GM04504 (cell line): ENCODE measurements at regions not wholly inside any gene's neighbourhood (a gene's known extent, or its start where the extent isn't known, plus 50 kb on each side); places are given as distances from the start of the nearest gene placed in this dataset.
"Not testable (repeated sequence)": the region's sequence is repeated elsewhere in the genome, so short reads cannot be mapped to it uniquely, and the experiment has no call there.

Source experiments
- DNase-seq: peaks from one replicate; pipeline ENCODE4 v3.0.0-alpha.2; 2012; ENCODE audit warnings: low read depth

DNA sequence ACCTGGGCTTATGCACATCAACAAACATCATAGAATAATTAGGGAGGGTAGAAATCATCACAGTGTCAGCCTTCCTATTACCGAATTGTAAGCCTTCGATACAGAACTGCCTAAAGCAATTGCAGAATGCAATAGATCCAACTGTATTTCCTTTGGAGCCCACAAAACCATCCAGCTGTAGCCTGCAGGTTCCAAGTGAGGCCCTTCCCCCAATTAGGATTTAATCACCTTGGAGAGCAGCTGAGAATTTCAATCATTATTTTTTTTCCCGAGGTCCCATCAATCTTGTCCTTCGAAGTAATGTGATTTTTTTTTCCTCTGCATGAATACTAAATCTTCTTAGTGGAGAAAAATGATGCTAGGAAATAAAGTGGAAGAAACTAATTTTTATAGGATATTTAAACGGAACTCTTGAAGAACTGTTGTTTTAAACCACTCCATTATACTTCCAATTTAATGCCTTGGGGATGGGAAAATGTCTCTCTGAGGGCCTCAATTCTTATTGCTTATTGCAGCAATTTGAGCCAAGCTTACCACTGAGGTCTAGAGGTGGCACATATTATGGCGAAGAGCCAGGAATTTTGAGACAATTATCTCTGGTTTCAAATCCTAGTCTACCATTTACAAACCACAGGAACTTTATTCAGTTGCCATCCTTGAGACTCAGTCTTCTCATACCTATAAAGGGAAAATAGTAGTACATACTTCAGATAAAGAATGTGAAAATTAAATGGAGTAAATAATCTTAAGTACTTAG lies 953.4 kb upstream of the IGFBP7 start:
- DNase-seq, result no peak

DNA sequence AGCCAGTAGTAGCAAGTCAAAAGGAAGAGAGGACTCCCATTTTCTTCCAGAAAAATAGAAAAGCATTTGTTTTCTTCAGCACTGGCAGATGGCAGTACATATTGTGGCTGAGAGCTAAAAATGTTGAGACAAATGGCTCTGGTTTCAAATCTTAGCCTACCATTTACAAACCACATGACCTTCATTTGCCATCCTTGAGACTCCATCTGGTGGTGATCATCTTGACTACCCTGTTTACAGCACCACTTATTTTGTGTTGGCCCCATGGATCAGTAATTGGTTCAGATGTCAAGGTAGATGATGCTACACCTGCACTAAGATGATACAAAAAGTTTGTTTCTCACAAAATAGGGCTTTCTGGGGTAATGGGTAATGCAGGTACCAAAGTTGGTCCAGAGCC lies 951.8 kb upstream of the IGFBP7 start:
- no peak for DNase-seq

DNA sequence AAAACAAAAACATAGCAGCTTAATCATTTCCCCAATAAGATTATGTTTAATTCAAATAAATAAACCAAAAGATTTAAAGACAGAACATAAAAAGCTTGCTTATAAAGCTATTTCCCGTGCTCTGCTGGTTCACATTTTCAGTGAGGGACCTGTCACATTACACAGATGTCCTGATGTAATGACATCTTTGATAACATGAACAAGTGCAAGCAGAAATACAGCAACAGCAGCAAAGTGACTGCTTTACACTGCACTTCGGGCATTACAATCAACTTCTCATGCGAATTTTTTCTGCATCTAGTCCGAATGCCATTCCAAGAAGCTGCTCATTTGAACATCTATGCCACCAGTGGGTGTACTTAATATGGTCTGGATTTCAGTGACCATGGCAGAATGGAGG lies 940.3 kb upstream of the IGFBP7 start:
- DNase-seq, result no peak

DNA sequence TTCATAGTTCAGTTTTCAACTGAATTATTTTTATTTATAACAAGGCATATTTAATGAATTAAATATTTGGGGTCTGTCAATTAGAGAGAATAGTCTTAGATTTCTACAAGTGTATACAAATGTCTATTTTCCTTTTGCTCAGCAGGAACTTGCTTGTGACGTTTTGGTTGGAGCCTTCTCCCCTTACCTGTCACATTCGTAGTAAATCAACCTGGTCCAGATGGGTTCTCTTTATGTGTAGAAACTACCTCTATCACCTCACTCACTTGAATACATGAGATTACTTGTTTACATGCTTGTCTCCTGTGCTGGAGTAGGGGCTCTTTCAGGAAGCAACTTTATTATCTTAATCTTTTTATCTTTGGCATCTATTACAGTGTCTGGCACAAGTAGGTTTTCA lies 938.3 kb upstream of the IGFBP7 start:
- no peak for DNase-seq

DNA sequence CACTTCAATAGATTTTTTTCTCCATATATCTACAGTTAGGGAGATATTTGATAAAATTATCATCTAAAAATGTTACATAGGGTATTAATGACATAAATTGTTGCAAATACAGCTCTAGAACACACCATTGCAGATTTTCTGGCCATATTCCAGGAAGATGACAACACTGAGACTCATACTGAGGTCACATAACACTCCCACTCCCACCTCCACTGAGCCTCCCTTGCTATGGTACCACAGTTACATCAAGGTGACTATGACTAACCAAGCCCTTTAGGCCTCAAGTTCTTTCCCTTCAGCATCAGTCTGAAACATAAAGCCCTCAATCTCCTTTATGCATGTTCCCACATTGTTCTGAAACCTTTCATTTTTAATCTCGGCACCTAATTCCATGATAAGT lies 932.0 kb upstream of the IGFBP7 start:
- DNase-seq, result no peak

DNA sequence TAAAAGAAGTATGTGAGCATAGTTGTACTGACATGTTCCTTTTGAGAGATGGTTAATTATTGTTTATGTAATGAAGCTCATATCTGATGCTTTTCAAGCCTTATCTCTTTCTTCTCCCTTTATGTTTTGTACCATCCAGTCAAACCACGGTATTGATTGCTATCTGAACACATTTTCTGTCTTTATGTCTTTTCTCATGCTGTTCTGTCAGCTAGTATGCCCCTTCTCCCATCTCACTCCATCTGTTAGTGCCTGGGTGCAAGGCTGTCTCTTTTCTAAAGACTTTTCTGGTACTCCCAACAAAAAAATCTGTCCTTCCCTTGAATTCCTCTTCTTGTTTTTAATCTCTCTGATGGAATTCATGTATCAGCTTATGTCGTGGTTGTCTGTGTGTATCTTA lies 883.8 kb upstream of the IGFBP7 start:
- no peak for DNase-seq

DNA sequence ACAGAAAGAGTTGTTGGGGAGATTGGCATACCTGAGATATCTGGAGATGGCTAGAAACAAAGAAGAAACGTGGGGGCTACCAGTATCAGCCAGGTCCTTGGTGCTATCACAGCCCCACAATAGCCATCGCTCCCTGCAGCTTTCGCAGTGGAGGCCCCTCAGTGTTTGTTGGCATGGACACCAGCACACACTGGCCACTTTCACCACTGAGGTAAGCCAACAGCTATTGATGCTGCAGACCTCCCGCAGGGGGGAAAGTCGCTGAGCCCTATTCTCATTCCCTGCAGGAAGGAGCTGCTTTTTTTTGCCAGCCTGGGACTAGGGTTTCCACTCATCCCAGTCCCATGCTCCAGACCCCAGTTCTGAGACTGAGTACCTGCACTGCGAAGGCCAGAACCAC lies 879.2 kb upstream of the IGFBP7 start:
- DNase-seq, result no peak

DNA sequence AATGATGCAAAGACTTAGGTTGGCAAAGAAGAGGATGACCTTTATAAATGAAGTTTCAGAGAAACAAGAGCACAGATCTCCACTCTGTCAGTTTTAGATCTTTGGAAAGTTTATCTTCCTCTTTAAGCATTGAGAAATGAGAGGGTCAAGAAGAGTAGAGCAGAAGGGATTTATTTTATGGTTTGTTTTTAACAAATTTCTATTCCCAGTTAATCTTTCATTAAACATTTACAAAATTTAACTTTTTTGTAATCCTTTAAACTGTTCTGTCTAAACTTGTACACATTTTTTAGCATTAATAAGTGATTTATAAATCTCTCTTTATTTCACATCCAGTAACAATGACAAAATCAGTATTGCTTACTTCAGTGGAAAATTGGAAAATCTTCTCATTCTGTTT lies 875.0 kb upstream of the IGFBP7 start:
- DNase-seq, result no peak

DNA sequence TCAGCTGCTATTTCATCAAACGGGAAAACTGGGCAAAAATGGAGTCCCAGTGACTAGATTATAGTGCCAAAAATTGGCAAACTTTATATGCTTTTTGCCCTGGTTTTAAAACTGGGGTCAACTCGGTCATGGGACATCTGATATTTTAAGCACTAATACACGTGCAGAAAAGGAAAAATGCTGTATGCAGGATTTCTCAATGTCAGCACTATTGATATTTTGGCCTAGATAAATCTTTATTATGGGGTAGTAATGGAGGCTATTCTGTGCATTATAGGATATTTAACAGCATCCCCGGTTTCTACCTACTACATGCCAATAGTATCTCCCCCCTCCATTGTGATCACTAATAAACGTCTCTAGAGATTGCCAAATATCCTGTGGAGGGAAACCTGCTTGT lies 870.9 kb upstream of the IGFBP7 start:
- DNase-seq, result no peak

DNA sequence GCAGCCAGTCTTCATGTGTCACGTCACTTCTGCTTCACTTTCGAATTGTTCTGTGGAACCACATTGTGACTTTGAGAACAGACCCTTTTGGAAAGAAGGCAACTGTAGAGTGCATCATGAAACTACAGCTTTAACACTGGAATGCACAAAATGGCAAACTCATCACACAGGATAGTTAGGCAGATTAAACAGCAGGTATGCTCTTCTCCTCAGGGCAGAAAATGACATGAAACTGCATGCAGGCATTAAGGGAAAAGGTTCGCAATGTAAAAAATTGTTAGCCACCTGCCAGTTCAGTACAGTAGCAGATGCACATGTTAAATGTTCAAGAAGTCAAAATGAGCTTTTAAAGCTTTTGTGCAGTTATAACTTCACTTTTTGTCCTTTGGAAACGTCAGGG lies 864.6 kb upstream of the IGFBP7 start:
- no peak for DNase-seq

DNA sequence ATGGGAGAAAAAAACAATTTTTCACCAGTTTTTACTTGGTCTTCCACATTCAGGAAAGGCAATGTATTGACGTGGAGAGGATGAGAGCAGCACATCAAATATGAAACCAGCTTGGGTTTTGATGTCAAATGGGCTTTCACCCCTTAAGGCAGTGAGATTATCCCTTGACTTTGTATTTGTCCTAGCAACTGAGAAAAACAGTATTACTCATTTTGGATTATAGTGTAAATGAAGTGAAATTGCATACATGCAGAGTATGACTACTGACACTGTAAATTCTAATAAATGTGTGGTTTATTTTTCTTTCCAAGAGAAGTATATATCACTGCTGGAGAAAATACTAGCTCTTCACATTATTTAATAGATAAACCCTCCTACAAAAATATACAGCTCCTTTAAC lies 863.6 kb upstream of the IGFBP7 start:
- DNase-seq, result no peak

DNA sequence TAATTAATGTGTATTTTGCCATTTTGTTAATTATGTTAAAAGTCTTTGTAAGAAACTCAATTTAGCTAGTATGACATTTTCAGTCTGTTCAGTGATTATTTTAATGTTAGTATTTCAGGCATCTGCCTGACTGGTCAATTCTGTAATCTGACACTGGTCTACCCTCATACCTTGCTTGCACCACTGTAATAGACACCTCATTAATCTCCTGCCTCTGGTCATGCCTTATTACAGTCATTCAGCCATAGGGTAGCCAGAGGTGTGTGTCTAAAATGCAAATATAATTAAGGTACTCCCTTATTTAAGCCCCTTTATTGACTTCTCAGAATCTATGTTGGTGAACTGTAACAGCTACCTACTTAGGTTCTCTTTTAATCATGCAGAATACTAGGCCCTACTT lies 861.1 kb upstream of the IGFBP7 start:
- DNase-seq, result no peak

DNA sequence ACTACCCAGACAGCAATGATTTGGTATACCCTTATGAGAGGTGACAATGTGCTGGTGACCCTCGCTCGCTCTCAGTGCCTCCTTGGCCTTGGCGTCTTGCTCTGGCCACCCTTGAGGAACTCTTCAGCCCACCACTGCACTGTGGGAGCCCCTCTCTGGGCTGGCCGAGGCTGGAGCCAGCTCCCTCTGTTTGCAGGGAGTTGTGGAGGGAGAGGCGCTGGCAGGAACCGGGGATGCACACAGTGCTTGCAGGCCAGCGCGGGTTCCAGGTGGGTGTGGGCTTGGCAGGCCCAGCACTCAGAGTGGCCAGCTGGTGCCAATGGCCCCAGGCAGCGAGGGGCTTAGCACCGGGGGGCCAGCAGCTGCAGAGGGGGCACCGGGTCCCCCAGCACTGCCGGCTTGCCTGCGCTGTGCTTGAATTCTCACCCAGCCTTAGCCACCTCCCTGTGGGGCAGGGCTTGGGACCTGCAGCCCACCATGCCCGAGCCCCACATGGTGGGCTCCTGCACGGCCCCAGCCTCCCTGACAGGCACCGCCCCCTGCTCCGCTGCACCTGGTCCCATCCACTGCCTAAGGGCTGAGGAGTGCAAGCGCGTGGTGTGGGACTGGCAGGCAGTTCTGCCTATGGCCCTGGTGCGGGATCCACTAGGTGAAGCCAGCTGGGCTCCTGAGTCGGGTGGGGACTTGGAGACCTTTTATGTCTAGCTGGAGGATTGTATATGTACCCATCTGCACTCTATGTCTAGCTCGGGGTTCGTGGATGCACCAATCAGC lies 857.0 kb upstream of the IGFBP7 start:
- DNase-seq, result no peak

DNA sequence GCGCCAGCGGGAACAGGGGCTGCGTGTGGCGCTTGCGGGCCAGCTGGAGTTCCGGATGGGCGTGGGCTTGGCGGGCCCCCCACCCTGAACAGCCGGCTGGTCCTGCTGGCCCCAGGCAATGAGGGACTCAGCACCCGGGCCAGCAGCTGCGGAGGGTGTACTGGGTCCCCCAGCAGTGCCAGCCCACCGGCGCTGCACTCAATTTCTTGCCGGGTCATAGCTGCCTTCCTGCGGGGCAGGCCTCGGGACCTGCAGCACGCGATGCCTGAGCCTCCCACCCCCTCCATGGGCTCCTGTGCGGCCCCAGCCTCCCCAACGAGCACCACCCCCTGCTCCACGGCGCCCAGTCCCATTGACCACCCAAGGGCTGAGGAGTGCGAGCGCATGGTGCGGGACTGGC lies 855.2 kb upstream of the IGFBP7 start:
- not testable (repeated sequence) for DNase-seq

DNA sequence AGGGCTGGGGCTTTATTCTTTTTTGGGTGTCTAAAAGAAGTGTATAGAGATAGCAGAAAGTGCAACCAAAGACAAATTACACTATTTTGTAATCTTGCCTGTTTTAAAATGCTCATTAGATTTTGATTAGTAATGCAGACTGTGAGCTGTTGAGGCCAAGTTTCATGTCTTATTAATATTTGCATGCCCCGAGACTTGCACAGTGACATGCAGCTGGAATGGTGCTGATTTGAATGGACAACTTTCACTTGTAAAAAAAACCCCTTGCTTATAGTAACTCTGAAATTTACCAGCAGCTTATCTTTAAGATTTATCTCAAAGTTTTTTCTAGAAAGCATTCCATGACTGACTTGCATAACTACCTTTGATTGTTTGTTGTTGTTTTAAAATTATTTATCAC lies 835.1 kb upstream of the IGFBP7 start:
- no peak for DNase-seq

DNA sequence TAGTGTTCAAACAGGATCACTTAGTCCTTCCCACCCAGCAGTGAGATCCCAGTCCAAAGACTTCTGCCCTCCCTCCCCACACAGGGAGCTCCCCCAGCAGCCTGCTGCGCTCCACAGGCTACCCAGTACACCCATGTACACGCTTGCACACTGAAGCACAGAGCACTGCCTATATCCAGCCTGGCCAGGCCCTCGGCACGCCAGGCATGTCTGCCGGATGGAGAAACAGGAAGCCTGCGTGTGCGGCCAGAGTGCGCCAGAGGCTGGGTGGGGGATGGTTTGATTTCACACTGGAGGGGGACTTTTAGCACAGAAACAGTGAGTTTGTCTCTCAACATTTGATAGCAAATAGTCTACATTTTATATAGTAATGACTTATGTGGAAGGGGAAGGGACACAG lies 833.5 kb upstream of the IGFBP7 start:
- DNase-seq, result no peak

DNA sequence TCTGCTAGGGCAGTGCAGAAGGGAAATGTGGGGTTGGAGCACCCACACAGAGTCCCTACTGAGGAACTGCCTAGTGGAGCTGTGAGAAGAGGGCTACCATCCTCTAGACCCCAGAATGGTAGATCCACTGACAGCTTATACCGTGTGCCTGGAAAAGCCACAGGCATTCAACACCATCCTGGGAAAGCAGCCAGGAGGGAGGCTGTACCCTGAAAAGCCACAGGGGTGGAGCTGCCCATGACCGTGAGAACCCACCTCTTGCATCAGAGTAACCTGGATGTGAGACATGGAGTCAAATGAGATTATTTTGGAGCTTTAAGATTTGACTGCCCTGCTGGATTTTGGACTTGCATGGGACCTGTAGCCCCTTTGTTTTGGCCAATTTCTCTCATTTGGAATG lies 827.1 kb upstream of the IGFBP7 start:
- DNase-seq, result not testable (repeated sequence)

DNA sequence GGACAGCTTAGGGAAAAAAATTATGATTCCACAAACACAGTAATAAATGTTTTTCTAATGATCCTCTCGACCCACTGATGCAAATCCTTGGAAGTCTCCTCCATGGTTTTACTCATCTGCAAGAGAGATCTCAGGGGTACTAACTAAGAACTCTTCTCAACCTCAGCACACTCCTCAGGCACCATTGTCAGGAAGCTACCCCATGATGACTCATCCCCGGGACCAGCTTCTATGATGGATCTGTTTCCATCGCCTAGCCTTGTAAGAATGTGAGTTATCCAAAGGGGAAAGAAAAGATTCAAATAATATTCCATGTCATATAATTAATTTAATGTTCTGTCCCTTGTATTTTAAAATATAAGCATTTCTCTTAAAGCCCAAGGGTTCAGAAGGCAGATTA lies 816.1 kb upstream of the IGFBP7 start:
- no peak for DNase-seq

DNA sequence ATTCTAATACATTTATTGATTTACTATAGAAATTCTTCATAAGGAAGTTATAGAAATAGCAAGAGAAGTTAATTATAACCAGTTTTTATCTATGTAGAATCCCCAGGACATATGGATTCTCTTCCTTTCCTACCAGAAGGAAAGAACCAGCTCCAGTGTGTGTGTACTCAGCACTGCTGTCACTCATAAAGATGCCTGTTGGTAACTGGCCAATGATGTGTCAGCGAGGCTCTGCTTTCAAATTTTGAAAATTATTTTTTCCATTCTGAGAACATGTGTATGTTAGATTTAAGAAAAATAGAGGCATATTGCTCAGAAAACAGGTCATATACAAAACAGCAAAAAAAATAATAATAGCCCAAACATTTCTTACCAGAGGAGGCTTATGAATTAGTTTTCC lies 814.8 kb upstream of the IGFBP7 start:
- no peak for DNase-seq

DNA sequence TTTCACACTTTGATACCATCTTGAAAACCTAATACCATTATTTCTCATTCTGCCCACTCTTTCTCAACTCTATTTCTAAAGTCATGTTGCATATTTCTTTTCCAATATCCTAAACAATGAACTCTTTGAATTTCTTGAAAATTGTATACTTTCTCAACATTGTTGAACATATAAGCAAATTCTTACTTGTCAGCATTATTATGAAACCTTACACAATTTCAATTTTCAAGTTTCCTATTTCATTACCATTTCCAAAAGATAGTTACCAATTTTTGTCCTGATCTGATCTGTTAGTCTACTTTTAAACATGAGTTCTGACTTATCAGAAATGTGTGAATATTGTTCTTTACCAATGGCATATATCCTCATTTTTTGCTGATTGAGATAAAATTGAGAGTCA lies 806.3 kb upstream of the IGFBP7 start:
- DNase-seq, result no peak

DNA sequence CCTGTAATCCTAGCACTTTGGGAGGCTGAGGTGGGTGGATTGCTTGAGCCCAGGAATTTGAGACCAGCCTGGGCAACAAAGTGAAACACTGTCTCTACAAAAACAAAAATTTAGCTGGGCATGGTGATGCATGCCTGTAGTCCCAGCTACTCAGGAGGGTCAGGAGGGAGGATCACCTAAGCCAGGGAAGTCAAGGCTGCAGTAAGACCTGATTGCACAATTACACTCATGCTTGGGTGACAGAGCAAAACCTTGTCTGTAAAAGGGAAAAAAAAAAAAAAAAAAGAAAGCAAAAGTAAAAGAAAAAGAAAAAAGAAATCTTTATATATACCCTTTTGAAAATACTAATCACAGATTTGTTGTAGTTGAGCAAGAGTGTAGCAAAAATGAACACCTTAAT lies 801.0 kb upstream of the IGFBP7 start:
- no peak for DNase-seq

DNA sequence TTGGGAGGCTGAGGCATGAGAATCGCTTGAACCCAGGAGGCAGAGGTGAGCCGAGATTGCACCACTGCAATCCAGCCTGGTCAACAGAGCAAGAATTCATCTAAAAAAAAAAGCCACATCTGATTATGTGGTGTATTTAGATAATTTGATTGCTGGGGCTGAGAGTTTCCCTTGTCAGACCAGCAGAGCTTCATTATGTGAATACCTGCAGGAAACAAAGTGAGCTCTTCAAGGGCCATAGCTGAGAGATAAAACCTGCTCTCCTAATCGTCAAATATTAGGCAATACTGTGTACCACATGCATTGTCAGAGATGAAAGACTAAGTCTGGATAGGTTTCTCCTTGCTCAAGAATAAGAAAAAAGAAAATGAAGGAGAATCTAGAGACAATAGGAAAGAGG lies 800.0 kb upstream of the IGFBP7 start:
- DNase-seq, result no peak

DNA sequence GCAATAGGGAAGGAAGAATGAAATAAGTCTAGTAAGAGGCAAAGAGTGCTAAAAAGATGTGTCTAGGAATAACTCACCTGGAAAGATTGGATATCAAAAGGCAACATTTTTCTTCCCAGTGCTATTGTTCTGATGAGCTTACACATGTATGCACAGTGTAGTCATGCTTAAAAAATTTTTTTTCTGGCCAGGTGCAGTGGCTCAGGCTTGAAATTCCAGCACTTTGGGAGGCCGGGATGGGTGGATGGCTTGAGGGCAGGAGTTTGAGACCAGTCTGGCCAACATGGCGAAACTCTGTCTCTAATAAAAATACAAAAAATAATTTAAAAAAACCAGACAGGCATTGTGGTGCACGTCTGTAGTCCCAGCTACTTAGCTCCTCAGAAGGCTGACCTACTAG lies 795.8 kb upstream of the IGFBP7 start:
- DNase-seq, result no peak

DNA sequence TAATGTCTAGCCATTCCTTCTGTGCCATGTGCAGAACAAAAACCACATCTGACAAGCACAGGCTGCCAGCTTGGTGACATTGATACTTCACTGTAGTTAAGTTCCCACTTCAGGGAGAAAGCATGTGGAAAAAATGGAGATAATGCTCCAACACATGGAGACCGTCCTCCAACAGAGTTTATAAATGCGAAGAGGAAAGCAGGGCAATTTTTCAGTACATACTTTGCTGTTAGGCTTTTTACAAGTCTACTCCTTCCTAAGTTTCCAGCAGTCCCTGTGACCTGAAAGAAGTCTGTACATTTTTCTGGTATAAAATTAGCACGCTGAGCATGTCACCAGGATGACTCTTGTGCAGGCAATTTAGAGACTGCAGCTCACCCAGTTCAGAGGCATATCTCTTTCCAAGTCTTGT lies 766.9 kb upstream of the IGFBP7 start:
- DNase-seq, result no peak
